Thyroid gland (tissue), 4 donors: ENCODE measurements at regions not wholly inside any gene's neighbourhood (a gene's known extent, or its start where the extent isn't known, plus 50 kb on each side); places are given as distances from the start of the nearest gene placed in this dataset.

ENCODE experiments used
- POLR2A ChIP-seq, 2 donors: fragments of 450-650 bp; IDR thresholded peaks; one replicate each; pipeline ENCODE4 v1.6.1; 2017; ENCODE audit warnings: antibody characterized with exemption in 2 of 2, mild to moderate bottlenecking in 2 of 2, moderate library complexity in 1 of 2
- TF ChIP-seq, protein P1 (sequence below), 6 experiments: fragments of 200-600 bp in 3 of 6; fragments of 450-650 bp in 3 of 6; sonication (generic) in 3 of 6; IDR thresholded peaks; one replicate each; pipeline ENCODE4 v1.5.1; 2016 to 2019; ENCODE audit warnings: antibody characterized with exemption in 6 of 6, mild to moderate bottlenecking in 2 of 6, inconsistent platforms in 1 of 6, moderate library complexity in 1 of 6

DNA sequence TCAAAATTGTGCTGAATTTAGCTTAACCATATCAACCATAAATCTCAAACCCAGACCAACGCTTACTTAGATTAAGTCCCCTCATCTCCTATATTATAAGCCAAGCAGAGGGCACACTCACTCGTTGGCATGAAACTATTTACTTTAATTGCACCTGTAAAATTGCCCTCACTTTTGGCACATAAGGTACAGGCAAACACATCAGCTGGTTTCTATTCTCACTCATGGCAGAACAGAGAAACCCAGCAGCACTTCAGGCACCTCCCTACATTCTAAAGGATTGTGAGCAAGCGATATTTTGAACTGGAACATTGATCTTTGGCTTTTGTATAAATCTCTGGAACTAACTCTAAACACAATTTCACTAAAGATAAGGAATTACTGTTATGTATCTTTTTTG is 845.6 kb upstream of the CDH6 start:
- TF ChIP-seq, protein P1, sequence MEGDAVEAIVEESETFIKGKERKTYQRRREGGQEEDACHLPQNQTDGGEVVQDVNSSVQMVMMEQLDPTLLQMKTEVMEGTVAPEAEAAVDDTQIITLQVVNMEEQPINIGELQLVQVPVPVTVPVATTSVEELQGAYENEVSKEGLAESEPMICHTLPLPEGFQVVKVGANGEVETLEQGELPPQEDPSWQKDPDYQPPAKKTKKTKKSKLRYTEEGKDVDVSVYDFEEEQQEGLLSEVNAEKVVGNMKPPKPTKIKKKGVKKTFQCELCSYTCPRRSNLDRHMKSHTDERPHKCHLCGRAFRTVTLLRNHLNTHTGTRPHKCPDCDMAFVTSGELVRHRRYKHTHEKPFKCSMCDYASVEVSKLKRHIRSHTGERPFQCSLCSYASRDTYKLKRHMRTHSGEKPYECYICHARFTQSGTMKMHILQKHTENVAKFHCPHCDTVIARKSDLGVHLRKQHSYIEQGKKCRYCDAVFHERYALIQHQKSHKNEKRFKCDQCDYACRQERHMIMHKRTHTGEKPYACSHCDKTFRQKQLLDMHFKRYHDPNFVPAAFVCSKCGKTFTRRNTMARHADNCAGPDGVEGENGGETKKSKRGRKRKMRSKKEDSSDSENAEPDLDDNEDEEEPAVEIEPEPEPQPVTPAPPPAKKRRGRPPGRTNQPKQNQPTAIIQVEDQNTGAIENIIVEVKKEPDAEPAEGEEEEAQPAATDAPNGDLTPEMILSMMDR (IDR thresholded peaks at IDR 0.05), result no peak
- TF ChIP-seq POLR2A (IDR thresholded peaks at IDR 0.05), result no peak
